Uterus (tissue), 2 donors: ENCODE measurements at regions not wholly inside any gene's neighbourhood (a gene's known extent, or its start where the extent isn't known, plus 50 kb on each side); places are given as distances from the start of the nearest gene placed in this dataset.

ENCODE experiments used
- CTCF ChIP-seq, 4 experiments: fragments of 200-600 bp in 2 of 4; fragments of 450-650 bp in 2 of 4; sonication (generic) in 2 of 4; IDR thresholded peaks; one replicate each; pipeline ENCODE4 v1.5.1; 2016 to 2019; ENCODE audit warnings: antibody characterized with exemption in 4 of 4, mild to moderate bottlenecking in 2 of 4, moderate library complexity in 1 of 4
- POLR2A ChIP-seq, 2 donors: fragments of 450-650 bp; IDR thresholded peaks; one replicate each; pipeline ENCODE4 v1.6.1; 2016; ENCODE audit warnings: antibody characterized with exemption in 2 of 2, mild to moderate bottlenecking in 1 of 2, moderate library complexity in 1 of 2

GRCh38 chr5:6145616-6146237 is 232.6 kb downstream of the MED10 start:
- TF ChIP-seq CTCF (IDR thresholded peaks at IDR 0.05) (no peak), POLR2A (IDR thresholded peaks at IDR 0.05) (no peak)
